ENCODE measurements at regions not wholly inside any gene's neighbourhood (a gene's known extent, or its start where the extent isn't known, plus 50 kb on each side); places are given as distances from the start of the nearest gene placed in this dataset.
"Not testable (repeated sequence)": the region's sequence is repeated elsewhere in the genome, so short reads cannot be mapped to it uniquely, and the experiment has no call there.

DNA sequence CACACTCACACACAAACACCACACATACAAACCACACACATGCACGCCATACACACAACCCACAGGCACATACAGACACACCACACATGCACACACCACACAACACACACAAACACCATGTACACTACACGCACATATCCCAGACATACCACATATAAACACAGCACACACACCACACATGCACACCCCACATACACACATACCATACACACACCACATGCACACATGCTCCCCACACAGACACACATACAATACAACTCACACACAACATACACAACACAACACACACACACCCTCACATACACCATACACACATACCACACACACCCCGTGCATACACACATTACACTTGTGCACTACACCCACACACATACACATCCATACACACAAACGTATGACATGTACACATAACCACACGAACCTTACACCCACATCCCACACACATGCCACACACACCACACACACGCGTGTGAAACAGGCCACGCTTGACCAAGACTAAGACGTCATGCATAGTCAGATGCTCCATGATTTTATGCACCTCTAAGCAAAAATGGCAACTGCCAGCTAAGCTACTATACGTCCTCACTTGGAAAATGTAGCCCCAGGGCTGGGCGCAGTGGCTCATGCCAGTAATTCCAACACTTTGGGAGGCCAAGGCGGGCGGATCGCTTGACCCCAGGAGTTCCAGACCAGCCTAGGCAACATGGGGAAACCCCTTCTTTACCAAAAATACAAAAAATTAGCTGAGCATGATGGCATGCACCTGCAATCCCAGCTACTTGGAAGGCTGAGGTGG is 77.4 kb upstream of the TMPRSS2 start:
- DNase-seq = no peak

- no peak for DNase-seq
Observed at GRCh38 chr21:41584603-41585176, 76.7 kb upstream of the TMPRSS2 start.

- no peak for DNase-seq
Observed at GRCh38 chr21:41583274-41583790, 75.4 kb upstream of the TMPRSS2 start.

GRCh38 chr21:41582866-41583265 is 74.9 kb upstream of the TMPRSS2 start:
- DNase-seq = no peak

GRCh38 chr21:41582298-41582840 is 74.4 kb upstream of the TMPRSS2 start:
- no peak for DNase-seq

- DNase-seq = no peak
Observed at GRCh38 chr21:41581592-41582228, 73.8 kb upstream of the TMPRSS2 start.

GRCh38 chr21:41580758-41581554 is 73.0 kb upstream of the TMPRSS2 start:
- DNase-seq = no peak

- no peak for DNase-seq
Observed at GRCh38 chr21:41579692-41580091, 71.7 kb upstream of the TMPRSS2 start.

- no peak for DNase-seq
Observed at GRCh38 chr21:41578716-41579115, 70.8 kb upstream of the TMPRSS2 start.

DNA sequence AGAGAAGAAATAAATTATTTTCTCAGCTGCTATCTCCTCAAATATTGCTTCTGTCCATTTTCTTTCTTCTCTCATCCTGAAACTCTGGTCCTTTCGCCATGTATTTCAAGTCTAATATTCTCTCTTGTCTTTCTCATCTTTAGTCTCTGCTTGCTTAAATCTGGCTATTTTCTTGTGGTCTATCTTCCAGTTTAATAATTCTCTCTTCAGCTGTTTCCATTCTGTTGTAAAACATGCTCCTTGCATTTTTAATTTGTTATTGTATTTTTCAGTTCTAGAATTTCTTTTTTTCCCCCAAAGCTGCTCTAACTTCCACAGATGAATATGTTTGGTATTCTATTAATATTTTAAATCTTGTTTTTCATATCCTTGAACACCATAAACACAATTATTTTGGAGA is 70.1 kb upstream of the TMPRSS2 start:
- no peak for DNase-seq

DNA sequence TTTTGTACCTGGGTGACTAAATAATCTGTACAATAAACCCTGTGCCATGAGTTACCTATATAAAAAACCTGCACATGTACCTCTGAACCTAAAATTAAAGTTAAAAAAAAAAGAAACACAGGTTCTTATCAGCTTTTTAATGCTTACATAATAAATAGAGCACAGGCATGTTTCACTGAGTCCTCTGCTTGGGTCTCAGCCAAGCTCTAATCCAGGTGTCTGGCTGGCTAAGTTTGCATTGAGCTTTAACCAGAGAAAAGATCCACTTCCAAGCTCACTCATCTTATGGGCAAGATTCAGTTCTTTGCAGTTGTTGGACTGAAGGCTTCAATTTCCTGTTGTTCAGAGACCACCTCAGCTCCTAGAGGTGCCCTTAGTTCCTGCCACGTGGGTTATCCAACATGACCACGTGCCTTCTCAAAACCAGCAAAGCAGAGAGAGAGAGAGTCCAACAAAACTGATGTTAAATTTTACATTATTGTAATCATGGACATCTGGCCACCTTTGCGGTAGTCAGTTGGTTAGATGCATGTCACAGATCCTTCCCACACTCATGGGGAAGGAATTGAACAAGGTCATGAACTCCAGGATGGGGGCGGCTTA is 68.2 kb upstream of the TMPRSS2 start:
- no peak for DNase-seq

- no peak for DNase-seq
Observed at GRCh38 chr21:41573902-41574690, 66.1 kb upstream of the TMPRSS2 start.

GRCh38 chr21:41571938-41572510 is 64.1 kb upstream of the TMPRSS2 start:
- no peak for DNase-seq

DNA sequence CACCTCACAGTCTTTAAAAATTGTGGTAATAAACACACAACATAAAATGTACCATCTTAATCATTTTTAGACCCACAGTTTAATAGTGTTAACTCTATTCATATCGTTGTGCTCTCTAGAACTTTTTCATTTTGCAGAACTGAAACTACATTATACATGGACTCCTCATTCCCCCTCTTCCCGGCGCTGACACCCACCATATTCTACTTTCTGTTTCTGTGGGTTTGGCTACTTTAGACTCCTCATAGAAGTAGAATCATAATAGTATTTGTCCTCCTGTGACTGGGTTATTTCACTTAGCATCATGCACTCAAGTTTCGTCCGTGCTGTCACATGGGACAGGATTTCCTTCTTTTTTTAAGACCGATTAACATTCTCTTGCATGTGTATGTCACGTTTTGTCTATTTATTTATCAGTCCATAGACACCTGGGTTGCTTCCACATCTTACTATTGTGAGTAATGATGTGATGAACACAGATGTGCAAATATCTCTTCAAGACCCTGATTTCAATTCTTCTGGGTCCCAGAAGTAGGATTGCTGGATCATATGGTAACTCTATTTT is 62.9 kb upstream of the TMPRSS2 start:
- no peak for DNase-seq

GRCh38 chr21:41568606-41569385 is 60.8 kb upstream of the TMPRSS2 start:
- no peak for DNase-seq

GRCh38 chr21:41567901-41568510 is 60.0 kb upstream of the TMPRSS2 start:
- DNase-seq = no peak

DNA sequence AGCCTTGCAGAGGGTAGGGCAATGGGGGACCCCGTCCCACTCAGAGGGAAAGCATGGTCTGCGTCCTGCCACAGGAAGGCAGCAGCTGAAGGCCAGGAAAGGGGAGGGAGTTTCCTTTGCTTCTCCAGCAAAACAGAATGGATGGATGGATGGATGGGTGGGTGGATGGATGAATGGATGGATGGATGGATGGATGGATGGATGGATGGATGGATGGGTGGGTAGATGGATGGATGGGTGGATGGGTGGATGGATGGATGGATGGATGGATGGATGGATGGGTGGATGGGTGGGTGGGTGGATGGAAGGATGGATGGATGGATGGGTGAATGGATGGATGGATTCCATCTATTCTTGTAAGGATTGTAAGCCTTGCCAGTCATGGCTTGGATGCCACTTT is 59.3 kb upstream of the TMPRSS2 start:
- not testable (repeated sequence) for DNase-seq

DNA sequence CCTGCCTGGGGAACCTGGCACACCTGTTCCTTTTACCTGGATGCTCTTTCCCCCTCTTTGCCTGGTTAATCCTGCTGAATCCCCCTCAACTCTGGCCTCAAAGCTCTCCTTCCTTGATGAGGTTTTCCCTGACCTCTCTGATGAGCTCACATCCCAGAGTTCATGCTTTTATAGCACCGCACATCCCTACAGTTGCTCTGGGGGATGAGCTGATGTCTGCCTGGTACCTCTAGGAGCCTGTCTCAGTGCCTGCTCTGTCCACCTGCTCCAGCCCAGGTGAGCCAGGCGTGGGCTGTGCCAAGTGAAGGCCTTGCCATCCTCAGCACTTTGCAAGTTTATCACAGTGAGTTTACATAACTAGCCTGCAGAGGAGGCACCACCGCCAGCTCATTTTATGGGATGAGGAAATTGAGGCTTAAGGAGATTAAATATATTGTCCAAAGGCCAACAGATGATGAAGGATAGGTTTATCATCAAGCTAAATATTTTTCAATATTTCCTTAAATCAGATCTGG is 58.6 kb upstream of the TMPRSS2 start:
- DNase-seq = no peak

- no peak for DNase-seq
Observed at GRCh38 chr21:41565550-41565949, 57.6 kb upstream of the TMPRSS2 start.
